ENCODE measurements at regions not wholly inside any gene's neighbourhood (a gene's known extent, or its start where the extent isn't known, plus 50 kb on each side); places are given as distances from the start of the nearest gene placed in this dataset.

- DNase-seq (ENCODE audit: low spot score): no peak
Observed at GRCh38 chr6:2502998-2503674, 247.6 kb downstream of the MYLK4 start.

GRCh38 chr6:2502096-2502997 is 248.4 kb downstream of the MYLK4 start:
- no peak for DNase-seq (ENCODE audit: low spot score)

- peak; percentile 45 for DNase-seq (ENCODE audit: low spot score)
Observed at GRCh38 chr6:2497922-2498623, 252.6 kb downstream of the MYLK4 start.

- DNase-seq (ENCODE audit: low spot score): no peak
Observed at GRCh38 chr6:2496291-2496690, 250.9 kb upstream of the GMDS start.

- DNase-seq (ENCODE audit: low spot score): no peak
Observed at GRCh38 chr6:2492686-2493523, 247.5 kb upstream of the GMDS start.

GRCh38 chr6:2491137-2491536 is 245.7 kb upstream of the GMDS start:
- no peak for DNase-seq (ENCODE audit: low spot score)

GRCh38 chr6:2488578-2488977 is 243.2 kb upstream of the GMDS start:
- no peak for DNase-seq (ENCODE audit: low spot score)

GRCh38 chr6:2485116-2485515 is 239.7 kb upstream of the GMDS start:
- DNase-seq (ENCODE audit: low spot score): no peak

- no peak for DNase-seq (ENCODE audit: low spot score)
Observed at GRCh38 chr6:2482773-2483172, 237.4 kb upstream of the GMDS start.

- no peak for DNase-seq (ENCODE audit: low spot score)
Observed at GRCh38 chr6:2481307-2481706, 235.9 kb upstream of the GMDS start.

GRCh38 chr6:2480267-2480966 is 235.0 kb upstream of the GMDS start:
- no peak for DNase-seq (ENCODE audit: low spot score)

GRCh38 chr6:2478200-2478599 is 232.8 kb upstream of the GMDS start:
- no peak for DNase-seq (ENCODE audit: low spot score)

- no peak for DNase-seq (ENCODE audit: low spot score)
Observed at GRCh38 chr6:2477666-2478065, 232.3 kb upstream of the GMDS start.

GRCh38 chr6:2477250-2477649 is 231.8 kb upstream of the GMDS start:
- peak; percentile 22 for DNase-seq (ENCODE audit: low spot score)

- no peak for DNase-seq (ENCODE audit: low spot score)
Observed at GRCh38 chr6:2476376-2476775, 231.0 kb upstream of the GMDS start.

GRCh38 chr6:2471472-2471871 is 226.1 kb upstream of the GMDS start:
- DNase-seq (ENCODE audit: low spot score): no peak

GRCh38 chr6:2469428-2469827 is 224.0 kb upstream of the GMDS start:
- no peak for DNase-seq (ENCODE audit: low spot score)

GRCh38 chr6:2468601-2468955 is 223.2 kb upstream of the GMDS start:
- no peak for DNase-seq (ENCODE audit: low spot score)

GRCh38 chr6:2467929-2468600 is 222.7 kb upstream of the GMDS start:
- DNase-seq (ENCODE audit: low spot score): no peak

GRCh38 chr6:2465336-2465735 is 219.9 kb upstream of the GMDS start:
- DNase-seq (ENCODE audit: low spot score): no peak

- no peak for DNase-seq (ENCODE audit: low spot score)
Observed at GRCh38 chr6:2464641-2465040, 219.2 kb upstream of the GMDS start.
